IPS DF 4.7 (cell line): ENCODE measurements at regions not wholly inside any gene's neighbourhood (a gene's known extent, or its start where the extent isn't known, plus 50 kb on each side); places are given as distances from the start of the nearest gene placed in this dataset.

Source experiments
- DNase-seq: peaks from one replicate; pipeline ENCODE4 v3.0.0-alpha.2; 2013; ENCODE audit warnings: low spot score; ENCODE audit errors: extremely low read depth

DNA sequence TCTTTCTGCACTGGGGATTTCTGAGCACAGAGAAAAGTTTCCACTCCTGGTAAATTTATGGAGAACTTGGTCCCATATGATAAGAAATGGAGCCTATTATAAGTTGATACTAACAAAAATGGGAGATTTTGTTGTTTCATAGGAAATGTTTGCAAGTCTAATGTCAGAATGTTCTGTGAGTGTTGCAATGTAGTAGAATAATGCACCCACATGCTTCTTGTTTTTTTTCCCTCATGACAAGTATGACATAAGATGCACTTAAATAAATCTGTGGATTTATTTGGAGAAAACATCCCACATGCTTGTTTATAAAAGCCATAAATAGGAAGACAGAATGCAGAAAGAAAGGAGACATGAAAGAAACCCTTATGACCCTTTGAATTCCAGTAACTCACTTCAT, 50.8 kb upstream of the KCNJ6 start:
- DNase-seq = no peak

DNA sequence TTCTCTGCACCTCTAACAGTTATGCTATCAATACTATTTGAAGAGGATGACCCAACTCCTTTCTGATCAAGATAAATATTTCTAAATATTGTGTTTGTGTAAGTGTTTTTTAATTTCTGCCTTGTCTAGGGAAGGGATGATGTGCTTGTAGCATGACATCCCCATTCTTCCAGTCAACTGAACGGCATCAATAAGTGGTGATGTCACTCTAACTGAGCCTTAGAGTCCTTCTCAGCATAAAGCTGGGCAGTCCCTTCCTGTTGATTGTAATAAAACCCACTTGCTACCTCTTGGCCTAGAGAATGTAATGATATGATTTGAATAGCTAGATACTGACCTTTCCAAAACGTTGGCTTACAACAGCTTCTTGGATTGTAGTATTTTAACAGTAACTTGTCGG, 52.5 kb upstream of the KCNJ6 start:
- no peak for DNase-seq

DNA sequence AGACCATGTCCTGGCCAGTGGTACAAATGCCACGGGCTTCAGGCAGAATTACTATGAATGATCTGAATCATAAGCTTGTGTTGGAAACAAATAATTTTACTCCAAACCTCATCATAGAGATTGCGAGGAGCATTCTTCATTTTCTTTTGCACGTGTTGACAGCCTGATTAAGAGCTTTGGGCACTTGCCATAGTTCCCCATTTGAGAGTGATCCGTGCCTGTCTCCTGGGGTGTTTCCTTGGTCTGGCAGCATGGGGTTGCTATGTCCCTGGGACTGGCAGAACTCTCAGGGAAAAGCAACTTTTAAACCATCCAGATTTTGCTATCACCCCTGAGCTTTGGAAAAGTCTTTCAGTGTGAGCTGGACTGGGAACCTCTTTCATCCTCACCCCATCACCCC, 54.3 kb upstream of the KCNJ6 start:
- DNase-seq = no peak

DNA sequence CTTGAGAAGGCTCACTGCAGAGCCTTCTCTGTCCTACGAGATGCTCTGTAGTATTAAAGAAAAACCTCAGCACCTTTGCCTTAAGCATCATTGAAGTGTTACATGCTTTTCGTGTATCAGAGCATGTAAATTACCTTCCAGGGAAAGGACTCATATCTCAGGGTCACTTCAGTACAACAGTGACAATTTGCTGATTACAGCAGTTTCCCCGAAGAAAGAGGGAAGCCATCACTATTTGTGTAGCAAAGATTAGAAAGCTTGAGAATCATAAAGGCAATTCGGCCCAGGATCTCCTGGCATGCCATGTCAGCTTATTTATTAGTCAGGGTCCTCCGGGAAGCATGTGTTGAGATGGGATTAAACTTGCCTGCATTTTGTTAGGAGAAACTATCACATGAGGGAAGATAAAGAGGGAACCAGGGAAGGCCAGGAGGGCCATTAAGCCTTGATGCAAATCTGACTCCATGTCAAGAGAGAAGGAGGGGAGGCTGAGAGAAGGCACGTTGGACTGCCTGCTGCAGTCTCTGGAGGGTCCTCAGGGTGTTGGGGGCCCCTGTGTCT, 55.2 kb upstream of the KCNJ6 start:
- no peak for DNase-seq

DNA sequence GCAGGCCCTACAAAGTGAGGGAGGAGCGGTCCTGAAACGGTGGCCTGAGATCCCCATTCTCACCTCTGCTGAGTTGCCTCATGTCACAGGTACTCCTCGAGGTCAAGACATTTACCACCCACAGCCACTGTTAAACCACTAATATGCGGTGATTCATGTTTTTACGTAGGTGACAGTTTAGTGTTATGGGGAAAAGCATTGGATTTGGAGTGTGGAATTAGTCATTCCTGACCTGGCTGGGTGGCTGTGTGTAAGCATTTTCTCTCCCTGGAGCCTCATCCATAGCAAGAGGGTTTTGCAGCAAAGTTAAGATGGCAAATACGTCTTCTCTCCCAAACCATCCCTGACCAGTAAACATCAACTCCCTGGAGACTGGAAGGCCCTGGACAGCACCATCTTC, 57.8 kb upstream of the KCNJ6 start:
- no peak for DNase-seq

DNA sequence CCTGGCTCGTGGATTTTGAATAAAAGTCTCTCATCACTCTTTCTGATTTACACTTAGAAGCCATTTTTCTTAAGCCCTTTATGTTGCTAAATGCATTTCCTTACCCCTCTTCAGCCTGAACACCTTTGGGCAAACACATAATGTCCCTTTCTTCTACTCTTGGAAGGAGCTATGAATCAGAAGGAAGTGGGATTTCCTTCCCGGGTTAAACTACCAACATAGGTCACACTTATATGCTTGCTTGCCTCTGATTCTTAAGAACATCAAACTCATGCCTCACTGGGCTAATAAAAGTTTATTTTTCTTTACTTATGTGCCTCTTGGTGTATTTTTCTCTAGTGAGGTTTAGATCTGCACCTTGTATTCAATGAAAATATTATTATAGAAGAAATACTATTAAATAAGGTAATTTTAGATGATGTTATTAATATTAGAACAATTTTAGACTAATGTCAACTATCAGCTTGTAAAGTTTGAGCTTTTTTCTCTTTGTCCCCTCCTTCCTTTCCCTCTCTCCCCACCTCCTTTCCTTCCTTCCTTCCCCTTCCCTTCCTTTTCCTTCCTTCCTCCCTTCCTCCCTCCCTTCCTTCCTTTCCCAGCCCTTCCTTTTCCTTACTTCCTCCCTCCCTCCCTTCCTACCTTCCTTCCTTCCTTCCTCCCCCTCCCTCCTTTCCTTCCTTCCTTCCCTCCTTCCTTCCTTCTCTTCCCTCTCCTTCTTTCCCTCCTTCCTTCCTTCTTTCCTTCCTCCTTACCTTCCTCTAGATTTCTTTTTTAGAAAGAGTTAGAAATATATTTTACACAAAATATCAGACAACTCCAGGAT, 66.5 kb upstream of the KCNJ6 start:
- DNase-seq = no peak

DNA sequence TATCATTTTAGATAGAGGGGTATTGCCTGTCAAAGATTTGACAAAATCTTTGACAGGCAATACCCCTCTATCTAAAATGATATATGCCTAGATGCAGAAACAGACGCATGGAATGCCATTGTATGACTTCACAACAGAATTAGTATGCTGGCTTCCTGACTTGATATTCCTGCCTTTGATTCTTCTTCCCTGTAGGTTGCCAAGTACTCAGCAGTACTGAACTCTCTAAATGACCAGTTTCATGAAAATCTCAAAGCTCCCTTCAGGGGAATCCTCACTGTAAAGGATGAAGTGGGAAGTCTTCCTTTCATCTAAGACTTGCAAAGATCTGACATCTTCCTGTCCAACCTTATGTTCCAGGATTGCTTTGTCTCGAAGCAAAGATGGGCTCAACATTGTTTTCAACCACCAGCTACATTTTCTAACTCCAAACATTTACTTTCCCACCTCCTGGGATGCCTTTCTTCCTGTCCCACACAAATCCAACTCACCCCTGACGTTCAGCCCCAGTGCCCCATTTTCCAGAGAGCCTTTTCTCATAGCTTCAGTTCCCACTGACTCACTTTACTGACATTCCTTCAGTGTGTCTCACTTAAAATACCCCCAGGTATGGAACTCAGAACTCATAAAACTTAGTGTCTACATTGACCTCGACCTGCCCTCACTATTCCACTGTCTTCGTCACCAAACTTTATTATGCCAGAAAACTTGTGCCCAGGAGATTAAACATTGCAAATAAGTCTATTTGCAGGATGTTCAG, 67.3 kb upstream of the KCNJ6 start:
- no peak for DNase-seq

DNA sequence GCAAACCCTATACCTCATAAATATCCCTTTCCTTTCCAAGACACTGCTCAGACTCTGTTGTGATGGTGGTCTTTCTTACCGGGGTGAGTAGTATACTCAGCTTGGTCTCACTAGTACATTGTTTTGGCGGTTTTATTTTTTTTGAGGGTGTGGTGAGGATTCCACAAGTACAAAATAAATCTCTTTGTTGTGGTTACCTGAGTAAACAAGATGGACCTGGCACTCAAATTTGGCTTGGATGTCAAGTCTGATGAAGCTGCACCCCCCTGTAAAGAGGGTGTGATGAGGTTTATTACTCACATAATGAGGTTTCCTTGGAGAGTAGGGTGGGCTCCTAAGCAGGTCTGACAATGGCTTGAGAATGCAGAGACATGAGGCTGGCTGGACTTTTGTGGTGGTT, 68.2 kb upstream of the KCNJ6 start:
- DNase-seq = no peak

DNA sequence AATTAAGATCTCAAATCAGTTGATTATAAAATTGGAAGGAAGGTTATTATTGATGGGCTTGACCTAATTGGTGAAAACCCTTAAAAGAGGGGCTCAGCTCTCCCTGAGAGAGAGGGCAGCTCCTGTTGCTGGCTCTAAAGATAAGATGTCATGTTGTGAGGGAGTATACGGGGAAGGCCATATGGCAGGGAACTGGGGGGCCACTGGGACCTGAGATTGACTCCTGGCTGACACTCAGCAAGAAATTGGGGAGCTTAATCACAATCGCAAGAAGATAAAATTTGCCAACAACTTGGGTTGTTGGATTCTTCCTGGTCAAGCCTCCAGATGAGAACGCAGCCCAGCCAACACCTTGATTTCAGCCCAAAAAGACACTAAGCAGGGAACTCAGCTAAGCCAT, 69.7 kb upstream of the KCNJ6 start:
- no peak for DNase-seq

DNA sequence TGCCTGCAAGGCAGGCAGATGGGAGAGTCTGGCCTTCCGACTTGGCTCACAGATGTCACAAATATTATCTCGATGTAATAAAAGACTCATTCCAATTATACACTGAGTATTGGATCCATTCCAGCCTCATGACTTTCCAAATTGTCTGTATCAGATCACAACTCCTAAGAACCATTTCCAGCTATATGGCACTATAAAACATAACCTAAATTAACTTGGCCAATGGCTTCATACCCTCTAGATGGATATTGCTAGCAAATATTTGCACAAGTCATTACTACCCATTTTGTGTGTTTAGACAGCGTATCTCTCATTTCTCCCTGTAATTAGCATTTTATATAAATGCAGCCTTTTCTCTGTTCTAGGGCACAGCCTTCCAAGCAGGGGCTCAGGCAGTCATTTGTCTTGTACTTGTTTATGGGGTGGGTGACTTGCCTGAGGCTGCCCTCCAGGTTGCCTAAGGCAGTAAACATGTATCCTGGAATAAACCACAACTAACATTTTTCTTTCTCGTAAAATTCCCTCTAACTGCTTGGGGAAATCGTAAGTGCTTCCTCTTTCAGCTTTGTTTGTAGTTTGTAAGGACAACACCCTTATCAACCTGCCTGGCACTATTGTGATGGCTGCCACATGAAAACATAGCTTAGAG, 70.6 kb upstream of the KCNJ6 start:
- no peak for DNase-seq

DNA sequence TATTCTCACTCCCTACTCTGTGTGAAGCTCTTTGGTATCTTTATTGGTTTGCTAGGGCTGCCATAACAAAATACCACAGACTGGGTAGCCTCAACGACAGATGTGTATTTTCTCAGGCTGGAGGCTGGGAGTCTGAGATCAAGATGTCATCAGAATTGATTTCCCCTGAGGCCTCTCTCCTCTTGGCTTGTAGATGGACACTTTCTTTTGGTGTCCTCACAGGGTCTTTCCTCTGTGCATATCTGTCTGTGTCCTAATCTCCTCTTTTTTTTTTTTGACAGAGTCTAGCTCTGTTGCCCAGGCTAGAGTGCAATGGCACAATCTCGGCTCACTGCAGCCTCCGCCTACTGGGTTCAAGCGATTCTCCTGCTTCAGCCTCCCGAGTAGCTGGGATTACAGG, 71.4 kb upstream of the KCNJ6 start:
- no peak for DNase-seq

DNA sequence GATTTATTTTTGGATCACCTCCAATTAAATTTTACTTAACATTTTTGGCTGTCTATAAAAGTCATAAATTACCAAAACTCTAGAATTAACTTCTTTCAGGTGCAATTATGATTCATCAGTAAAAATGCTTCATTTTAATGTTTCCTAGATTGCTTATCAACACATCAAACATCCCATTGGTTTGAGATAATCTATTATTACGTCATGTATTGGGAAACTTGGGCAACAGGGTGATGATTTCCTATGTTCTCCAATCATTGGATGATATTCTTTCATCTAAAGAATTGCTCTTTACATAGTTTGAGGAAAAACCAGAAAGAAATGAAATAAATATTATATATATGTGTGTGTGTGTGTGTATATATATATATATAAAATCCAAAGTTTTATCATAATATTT, 76.8 kb upstream of the KCNJ6 start:
- DNase-seq = no peak

DNA sequence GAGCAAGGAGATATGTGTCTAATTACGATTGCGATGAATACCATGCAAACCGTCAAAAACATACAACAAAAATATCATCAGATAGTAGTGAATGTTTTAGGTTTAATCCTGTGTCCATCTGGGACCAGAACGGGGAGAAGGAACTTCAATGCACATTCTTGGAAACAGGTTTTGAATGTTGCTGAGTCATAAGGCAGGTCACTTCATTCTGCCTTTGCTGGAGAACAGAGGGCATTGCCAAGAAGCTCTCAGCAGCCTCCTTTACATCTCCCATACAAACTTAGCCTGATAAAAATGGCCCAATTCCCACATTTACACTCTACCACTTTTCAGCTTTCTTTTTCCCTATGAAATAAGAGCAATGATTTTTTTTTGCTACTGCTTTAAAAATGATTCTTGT, 78.0 kb upstream of the KCNJ6 start:
- DNase-seq = no peak

DNA sequence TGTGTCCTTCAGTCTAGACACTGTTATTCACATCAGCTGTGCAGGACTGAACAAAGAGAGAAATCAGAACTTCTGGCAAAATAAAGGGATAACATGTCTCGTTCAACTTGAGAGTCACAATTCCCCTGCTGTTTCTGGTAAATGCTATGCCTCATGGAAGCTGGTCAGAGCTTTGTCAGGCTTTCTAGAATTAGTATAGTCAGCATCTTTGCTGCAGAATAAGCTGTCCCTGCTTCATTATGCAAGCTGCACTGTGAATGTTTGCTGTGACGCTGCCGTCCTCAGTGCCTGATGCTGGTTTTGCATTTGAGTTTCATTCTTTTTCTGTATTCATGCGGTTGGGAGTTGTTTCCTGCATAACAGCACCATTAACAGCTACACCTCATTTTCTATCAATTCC, 96.4 kb upstream of the KCNJ6 start:
- no peak for DNase-seq

DNA sequence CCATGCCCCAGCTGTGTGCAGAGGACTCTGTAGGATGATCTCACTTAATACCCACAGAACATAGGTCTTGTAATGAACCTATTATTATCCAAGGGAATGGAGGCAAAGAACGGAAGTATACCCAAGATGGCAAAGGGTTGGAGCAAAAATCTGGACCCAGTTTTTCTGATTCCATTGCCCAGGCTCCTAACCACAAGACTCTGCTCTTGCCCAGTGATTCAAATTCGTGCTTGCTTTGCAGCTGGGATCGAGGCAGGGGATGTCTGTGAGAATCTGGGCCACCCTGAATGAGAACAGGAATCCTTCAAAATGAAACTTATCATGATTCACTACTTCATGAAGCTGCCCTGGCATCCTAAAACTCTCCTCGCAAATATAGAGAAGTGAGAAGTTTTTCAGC, 97.5 kb upstream of the KCNJ6 start:
- DNase-seq = no peak

DNA sequence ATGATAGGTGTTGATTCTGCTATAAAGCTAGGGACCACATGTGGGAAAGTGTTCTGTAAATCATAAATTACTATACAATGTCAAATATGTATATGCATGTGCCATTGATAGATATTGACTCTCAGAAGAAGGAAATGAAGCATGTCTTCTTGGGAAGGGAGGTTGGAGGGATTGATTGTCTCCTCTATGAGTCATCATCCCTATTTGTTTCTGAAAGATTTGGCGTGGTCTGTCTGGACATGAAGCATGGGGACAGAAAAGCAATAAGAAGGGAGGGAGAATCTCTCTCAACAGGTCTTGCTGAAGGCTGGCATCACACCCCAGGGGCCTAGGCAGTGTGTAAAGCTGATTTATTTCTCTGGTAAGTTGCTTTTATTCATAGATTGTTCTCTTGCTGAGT, 98.0 kb upstream of the KCNJ6 start:
- no peak for DNase-seq

DNA sequence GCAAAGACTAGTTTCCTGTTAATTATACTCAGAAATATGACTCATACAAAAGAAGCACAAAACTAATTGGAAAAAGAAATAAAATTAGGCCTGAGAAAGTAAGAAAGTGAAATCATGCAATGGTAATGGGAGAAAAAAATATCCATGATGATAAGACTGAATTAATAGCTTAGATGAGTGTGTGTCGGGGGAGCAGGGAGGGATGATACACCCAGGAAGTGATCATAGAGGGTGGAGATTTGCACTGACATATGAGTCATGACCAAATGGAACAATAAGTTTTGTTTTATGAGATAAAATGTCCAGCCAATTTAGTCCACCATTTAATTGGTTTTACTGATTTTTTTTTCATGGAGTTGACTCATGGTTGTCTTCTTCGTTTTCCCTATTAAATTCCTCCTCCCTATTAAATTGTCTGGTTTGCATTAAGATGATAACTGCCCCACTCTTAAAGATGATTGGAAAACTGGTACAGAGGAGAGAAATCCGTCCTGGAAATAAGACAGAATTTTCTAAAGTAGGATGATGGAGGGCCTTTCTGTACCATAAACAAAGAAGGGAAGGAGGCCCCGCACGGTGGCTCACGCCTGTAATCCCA, 111.7 kb upstream of the KCNJ6 start:
- no peak for DNase-seq

DNA sequence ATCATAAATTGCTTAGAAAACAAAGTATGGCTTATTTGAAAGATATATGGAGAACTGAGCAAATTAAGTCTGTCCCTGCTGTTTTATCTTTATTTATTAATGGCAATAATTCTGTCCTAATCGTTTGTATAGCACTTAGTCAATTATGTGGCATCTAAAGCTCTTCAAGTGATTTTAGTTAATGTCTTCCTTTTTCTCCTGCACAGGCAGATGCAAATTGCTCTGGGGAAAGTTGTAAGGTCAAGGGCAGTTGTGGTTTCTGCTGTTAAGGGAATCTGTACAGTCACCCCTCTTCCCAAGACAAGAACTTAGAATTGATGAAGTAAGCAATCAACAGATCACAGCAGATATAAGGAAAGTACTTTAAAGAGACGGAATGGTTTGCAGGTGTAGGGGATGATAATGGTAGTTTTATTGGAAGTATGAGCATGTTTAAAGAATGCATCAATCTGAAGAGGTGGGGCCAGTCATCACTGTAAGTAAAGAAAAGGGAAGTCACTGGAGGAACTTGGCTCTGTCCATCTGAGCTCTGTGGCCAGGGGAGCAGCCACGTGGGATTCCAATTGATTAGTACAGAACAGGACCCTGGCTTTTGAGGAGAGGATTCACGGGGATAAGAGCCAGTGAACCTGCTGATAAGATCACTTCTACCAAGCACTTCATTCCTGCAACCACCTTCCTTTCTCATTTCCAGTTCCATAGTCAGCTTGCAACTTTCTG, 116.0 kb upstream of the KCNJ6 start:
- no peak for DNase-seq

DNA sequence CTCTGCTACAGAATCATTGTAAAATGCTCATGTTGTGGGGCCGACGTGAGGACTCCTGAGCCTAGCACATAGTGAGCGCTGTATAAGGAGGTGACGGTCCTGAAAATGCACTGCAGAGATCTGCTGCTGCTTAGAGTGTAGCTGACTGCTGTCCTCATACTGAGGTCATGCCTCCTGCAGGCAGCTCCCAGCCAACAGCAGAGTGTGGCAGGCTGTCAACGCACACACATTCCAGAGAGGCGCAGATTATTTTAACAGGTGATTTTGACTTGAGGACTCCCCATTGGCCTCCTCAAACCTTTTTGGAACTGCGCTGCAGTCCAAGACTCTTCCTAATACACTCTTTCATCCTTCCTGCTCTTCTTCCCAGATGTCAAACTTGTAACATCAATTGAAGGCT, 119.8 kb upstream of the KCNJ6 start:
- DNase-seq = no peak

DNA sequence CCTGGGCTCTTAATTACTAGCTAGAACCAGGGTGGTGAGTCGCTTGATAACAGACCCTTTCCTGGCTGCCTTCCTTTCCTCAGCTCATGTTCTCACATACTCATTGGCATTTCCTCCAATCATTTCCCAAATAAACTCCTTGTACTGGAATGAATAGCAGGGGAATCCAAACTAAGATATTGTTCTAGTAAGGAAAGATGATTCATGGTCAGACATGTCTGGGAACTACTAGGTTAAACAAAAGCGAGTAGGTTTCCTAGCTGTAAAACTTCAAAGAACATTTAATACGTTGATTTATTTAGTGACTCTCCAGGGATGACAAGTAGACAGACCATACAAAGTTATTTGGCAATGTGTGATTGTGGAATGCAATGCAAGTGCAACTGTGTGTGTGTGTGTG, 121.2 kb upstream of the KCNJ6 start:
- no peak for DNase-seq

DNA sequence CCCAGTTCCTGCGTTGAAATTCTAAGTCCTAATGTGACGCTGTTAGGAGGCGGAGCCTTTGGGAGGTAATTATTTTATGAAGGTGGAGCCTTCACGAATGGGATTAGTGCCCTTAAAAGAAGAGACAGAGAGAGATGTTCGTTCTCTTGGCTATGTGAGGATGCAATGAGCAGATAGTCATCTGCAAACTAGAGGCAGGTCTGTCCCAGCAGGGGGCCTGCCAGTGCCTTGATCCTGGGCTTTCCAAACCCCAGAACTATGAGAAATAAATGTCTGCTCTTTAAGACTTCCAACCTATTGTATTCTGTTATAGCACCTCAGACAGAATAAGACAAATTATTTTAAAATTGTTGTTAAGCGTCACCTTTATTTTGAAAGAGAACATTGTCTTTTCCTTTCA, 123.1 kb upstream of the KCNJ6 start:
- no peak for DNase-seq
